GM12878 (cell line): ENCODE measurements at regions not wholly inside any gene's neighbourhood (a gene's known extent, or its start where the extent isn't known, plus 50 kb on each side); places are given as distances from the start of the nearest gene placed in this dataset.

Experiments
- ATAC-seq: fragments of 200-7000 bp; cut with Tn5 transposase; 3 replicates; pipeline ENCODE4 v1.9.1; 2020; ENCODE audit warnings: mild to moderate bottlenecking, moderate library complexity
- BruUV-seq: library from RNA; stranded (reverse); fragments of 400-500 nt; replicated peaks from 2 replicates; lab custom pipeline; 2021; lab: Mats Ljungman, UMichigan
- CTCF ChIA-PET: fragments of 300-600 bp; sonication (Branson Sonifier 250); formaldehyde crosslinking; extraction: SDS; loops from one replicate; lab custom pipeline; 2021; ENCODE audit warnings: inconsistent platforms; lab: Yijun Ruan, JAX
- POLR2A ChIA-PET: fragments of 350-600 bp; formaldehyde crosslinking; extraction: SDS; loops from one replicate; lab custom pipeline; 2021; ENCODE audit warnings: inconsistent platforms; lab: Charles Lee
- RAD21 ChIA-PET: fragments of 300-600 bp; sonication (Branson Sonifier 250); formaldehyde crosslinking; loops from one replicate; lab custom pipeline; 2023; ENCODE audit warnings: antibody characterized with exemption; ENCODE audit not compliant: unreplicated experiment; lab: Charles Lee
- SMC1A ChIA-PET: fragments of 300-600 bp; sonication (Branson Sonifier 250); formaldehyde crosslinking; loops from one replicate; lab custom pipeline; 2023; ENCODE audit not compliant: unreplicated experiment, uncharacterized antibody; lab: Charles Lee
- DNase-seq: peaks from one replicate; pipeline ENCODE4 v3.0.0-alpha.2; 2011; ENCODE audit warnings: low read depth, low spot score
- FAIRE-seq: peaks from 3 replicates; lab custom pipeline; 2011; peaks lifted over from hg19 to GRCh38; lab: Jason Lieb, UNC
- H2AFZ ChIP-seq: 2 replicates; pipeline ENCODE4 v1.6.0; 2011; ENCODE audit warnings: low read depth, low read length, control low read depth; ENCODE audit not compliant: control insufficient read depth
- H3K27ac ChIP-seq: 2 replicates; pipeline ENCODE4 v1.5.1; 2011; ENCODE audit warnings: control low read depth; ENCODE audit not compliant: control insufficient read depth, insufficient read depth
- H3K27me3 ChIP-seq, 2 experiments: replicated peaks in 1 of 2; 2 replicates each; pipeline versions ENCODE4 v1.6.0 to v1.6.1; 2011; ENCODE audit warnings: low read length in 1 of 2; ENCODE audit not compliant: control insufficient read depth in 2 of 2, insufficient read depth in 2 of 2
- H3K36me3 ChIP-seq, 2 experiments: 2 replicates each; pipeline ENCODE4 v1.5.1; 2011; ENCODE audit warnings: low read length in 1 of 2; ENCODE audit not compliant: control insufficient read depth in 2 of 2, insufficient read depth in 2 of 2
- H3K4me1 ChIP-seq: 2 replicates; pipeline ENCODE4 v1.6.1; 2011; ENCODE audit warnings: mild to moderate bottlenecking, low read length, moderate library complexity, mixed read lengths; ENCODE audit not compliant: control insufficient read depth, insufficient read depth
- H3K4me2 ChIP-seq: 2 replicates; pipeline ENCODE4 v1.6.0; 2011; ENCODE audit warnings: control low read depth; ENCODE audit not compliant: control insufficient read depth, insufficient read depth
- H3K4me3 ChIP-seq: fragments of 200-600 bp; sonication (generic); 2 replicates; pipeline ENCODE4 v1.5.1; 2016
- H3K79me2 ChIP-seq: 2 replicates; pipeline ENCODE4 v1.6.0; 2011; ENCODE audit warnings: low read length; ENCODE audit not compliant: control insufficient read depth, insufficient read depth
- H3K9ac ChIP-seq: 2 replicates; pipeline ENCODE4 v1.8.0; 2011; ENCODE audit warnings: low read length, control low read depth, mixed read lengths; ENCODE audit not compliant: control insufficient read depth, insufficient read depth
- H3K9me3 ChIP-seq: replicated peaks from 3 replicates; pipeline ENCODE4 v1.5.1; 2011; ENCODE audit warnings: mild to moderate bottlenecking, low read length; ENCODE audit not compliant: control insufficient read depth, insufficient read depth
- H4K20me1 ChIP-seq: 2 replicates; pipeline ENCODE4 v1.6.0; 2011; ENCODE audit not compliant: control insufficient read depth, insufficient read depth
- ASH2L ChIP-seq: fragments of 300-600, 200-600 bp; sonication (generic); IDR thresholded peaks from 2 replicates; pipeline ENCODE4 v1.6.1; 2017; ENCODE audit warnings: low read depth, mild to moderate bottlenecking, borderline replicate concordance
- IKZF1 ChIP-seq: fragments of 450-650 bp; conservative IDR thresholded peaks from 2 replicates; pipeline ENCODE4 v1.6.1; 2017; ENCODE audit warnings: antibody characterized with exemption, mild to moderate bottlenecking
- MEF2B ChIP-seq: fragments of 450-650 bp; IDR thresholded peaks from 2 replicates; pipeline ENCODE4 v1.6.1; 2018; ENCODE audit warnings: mild to moderate bottlenecking, moderate library complexity; ENCODE audit not compliant: partially characterized antibody, poor library complexity, severe bottlenecking
- MXI1 ChIP-seq: fragments of 150-350 bp; IDR thresholded peaks from 2 replicates; pipeline ENCODE4 v1.6.1; 2011; ENCODE audit warnings: low read depth, mild to moderate bottlenecking, inconsistent platforms, low read length, improper control_type of control experiment
- NFYB ChIP-seq: IDR thresholded peaks from 2 replicates; pipeline ENCODE4 v1.6.1; 2011; ENCODE audit warnings: low read depth, mild to moderate bottlenecking, low read length, improper control_type of control experiment, moderate library complexity; ENCODE audit not compliant: insufficient read depth
- NR2F1 ChIP-seq: fragments of 450-650 bp; conservative IDR thresholded peaks from 2 replicates; pipeline ENCODE4 v1.6.1; 2017; ENCODE audit warnings: mild to moderate bottlenecking
- POLR2AphosphoS2 ChIP-seq: IDR thresholded peaks from 2 replicates; pipeline ENCODE4 v1.6.1; 2011; ENCODE audit warnings: low read depth, mild to moderate bottlenecking, low read length, improper control_type of control experiment, moderate library complexity
- SREBF1 ChIP-seq: IDR thresholded peaks from 2 replicates; pipeline ENCODE4 v1.6.1; 2012; ENCODE audit warnings: mild to moderate bottlenecking, low read length
- SREBF2 ChIP-seq: IDR thresholded peaks from 2 replicates; pipeline ENCODE4 v1.6.1; 2012; ENCODE audit warnings: mild to moderate bottlenecking, low read length
- WGBS: methylation state at CpG from one replicate; pipeline ENCODE4 v1.1.6; 2016; ENCODE audit warnings: low lambda C conversion rate; ENCODE audit not compliant: insufficient replicate concordance, insufficient coverage; ENCODE audit errors: missing lambda C conversion rate; 5-methylcytosine and 5-hydroxymethylcytosine counted together
- in situ Hi-C: fragments of 300-500 bp; cut with MboI; formaldehyde crosslinking; loops from 9 replicates; pipeline ENCODE4 v1.14.3; 2018; ENCODE audit warnings: mixed read lengths
- intact Hi-C: fragments of 100-400 bp; cut with micrococcal nuclease; formaldehyde crosslinking; loops from one replicate; pipeline ENCODE4 v1.14.2; 2022; ENCODE audit not compliant: unreplicated experiment
- TF ChIP-seq, protein P1 (sequence below): IDR thresholded peaks from 2 replicates; pipeline ENCODE4 v1.6.1; 2011; ENCODE audit warnings: low read depth, mild to moderate bottlenecking, low read length, moderate library complexity, borderline replicate concordance; ENCODE audit errors: extremely low read depth
- TF ChIP-seq, protein P2 (sequence below): IDR thresholded peaks from 2 replicates; pipeline ENCODE4 v1.6.1; 2011; ENCODE audit warnings: low read depth, low read length, improper control_type of control experiment, borderline replicate concordance

DNA sequence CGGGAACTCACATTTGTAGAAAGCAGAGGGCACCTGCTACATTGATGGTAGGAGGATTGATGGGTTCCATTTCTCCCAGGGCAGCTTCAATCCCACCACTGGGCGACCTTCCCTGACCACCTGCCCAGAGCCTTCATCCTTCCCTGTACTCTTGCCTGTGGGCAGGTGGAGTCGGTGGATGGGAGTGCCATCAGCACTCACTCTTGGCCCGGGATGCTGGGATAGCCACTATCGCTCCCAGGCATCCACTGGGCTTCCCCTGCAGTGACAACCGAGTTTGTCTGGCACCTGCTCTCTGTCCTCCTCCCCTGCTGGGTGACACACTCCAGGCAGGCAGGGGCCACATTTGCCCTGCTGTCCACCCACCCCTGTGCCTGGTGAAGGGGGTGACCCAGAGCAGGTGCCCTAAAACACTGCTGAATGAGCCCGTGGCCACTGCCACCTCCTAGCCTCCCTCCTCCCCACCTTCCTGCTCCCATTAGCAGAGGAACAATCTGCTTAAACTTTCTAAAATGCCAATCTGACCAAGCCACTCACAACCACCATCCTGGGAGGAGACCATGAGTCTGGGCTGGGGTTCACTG is 604.7 kb downstream of the TBC1D22A start (continued):
- TF ChIP-seq ASH2L, result no peak
- no peak for TF ChIP-seq POLR2AphosphoS2
- TF ChIP-seq SREBF1, result no peak

- no peaks in the 10 kb centered on the region for H4K20me1 ChIP-seq
- DNase-seq, result no peak
- BruUV-seq, result no TSS peak
- RAD21 ChIA-PET, result no interaction called here
- WGBS, result 20% methylated on average over 17 of the region's 17 CpGs
- no peak for ATAC-seq
- no peak overlapping the region for H3K27ac ChIP-seq
- CTCF ChIA-PET, result no interaction called here
- in situ Hi-C loops (no loop called here), intact Hi-C loops (no loop called here)
- TF ChIP-seq, protein P1, sequence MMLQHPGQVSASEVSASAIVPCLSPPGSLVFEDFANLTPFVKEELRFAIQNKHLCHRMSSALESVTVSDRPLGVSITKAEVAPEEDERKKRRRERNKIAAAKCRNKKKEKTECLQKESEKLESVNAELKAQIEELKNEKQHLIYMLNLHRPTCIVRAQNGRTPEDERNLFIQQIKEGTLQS, result no peak
- TF ChIP-seq SREBF2 (no peak), NR2F1 (no peak), NFYB (no peak), SREBF1 (no peak), IKZF1 (no peak), MEF2B (no peak), MXI1 (no peak)
- TF ChIP-seq, protein P2, sequence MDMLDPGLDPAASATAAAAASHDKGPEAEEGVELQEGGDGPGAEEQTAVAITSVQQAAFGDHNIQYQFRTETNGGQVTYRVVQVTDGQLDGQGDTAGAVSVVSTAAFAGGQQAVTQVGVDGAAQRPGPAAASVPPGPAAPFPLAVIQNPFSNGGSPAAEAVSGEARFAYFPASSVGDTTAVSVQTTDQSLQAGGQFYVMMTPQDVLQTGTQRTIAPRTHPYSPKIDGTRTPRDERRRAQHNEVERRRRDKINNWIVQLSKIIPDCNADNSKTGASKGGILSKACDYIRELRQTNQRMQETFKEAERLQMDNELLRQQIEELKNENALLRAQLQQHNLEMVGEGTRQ, result no peak
- no peaks in the 10 kb centered on the region; the same call in 2 of the 3 replicates for H3K9me3 ChIP-seq
- no peaks in the 10 kb centered on the region for H3K36me3 ChIP-seq
- no peaks in the 10 kb centered on the region for H3K4me1 ChIP-seq
- no peaks in the 10 kb centered on the region for H3K79me2 ChIP-seq
- no peak overlapping the region for H3K9ac ChIP-seq
- SMC1A ChIA-PET, result no interaction called here
- H3K27me3 ChIP-seq, result no peaks in the 10 kb centered on the region
- H3K4me3 ChIP-seq, result no peak overlapping the region
- H2AFZ ChIP-seq, result no peak overlapping the region
- POLR2A ChIA-PET, result no interaction called here
- no peak overlapping the region for H3K4me2 ChIP-seq
- FAIRE-seq, result no peak
Measured at GRCh38 chr22:47366026-47366767, 603.7 kb downstream of the TBC1D22A start.
